Mesenchymal stem cell (in vitro differentiated cells and primary cell): ENCODE measurements at regions not wholly inside any gene's neighbourhood (a gene's known extent, or its start where the extent isn't known, plus 50 kb on each side); places are given as distances from the start of the nearest gene placed in this dataset.

Source experiments
- DNase-seq: peaks from one replicate; pipeline ENCODE4 v3.0.0-alpha.2; 2013
- H2AFZ ChIP-seq: one replicate; pipeline ENCODE4 v1.6.1; 2013; ENCODE audit warnings: low read depth, mild to moderate bottlenecking, control low read depth, inconsistent platforms, low read length, moderate library complexity
- H2AK5ac ChIP-seq: 2 replicates; pipeline ENCODE4 v1.6.1; 2013; ENCODE audit warnings: low read length, moderate library complexity, mild to moderate bottlenecking, inconsistent platforms; ENCODE audit not compliant: severe bottlenecking
- H2BK120ac ChIP-seq: one replicate; pipeline ENCODE4 v1.6.1; 2013; ENCODE audit warnings: low read depth, mild to moderate bottlenecking, inconsistent platforms, low read length, moderate library complexity
- H2BK12ac ChIP-seq, 2 experiments: one replicate each; pipeline ENCODE4 v1.6.1; 2013; ENCODE audit warnings: inconsistent platforms in 2 of 2, low read length in 2 of 2, mild to moderate bottlenecking in 2 of 2, moderate library complexity in 2 of 2, control low read depth in 1 of 2
- H2BK15ac ChIP-seq: one replicate; pipeline ENCODE4 v1.6.1; 2013; ENCODE audit warnings: mild to moderate bottlenecking, low read depth, inconsistent platforms; ENCODE audit not compliant: poor library complexity, severe bottlenecking
- H2BK5ac ChIP-seq: 2 replicates; pipeline ENCODE4 v1.6.1; 2013; ENCODE audit warnings: low read depth, mild to moderate bottlenecking, low read length, control low read depth, inconsistent platforms; ENCODE audit not compliant: poor library complexity, severe bottlenecking
- H3K14ac ChIP-seq, 2 experiments: one replicate each; pipeline ENCODE4 v1.6.1; 2013; ENCODE audit warnings: inconsistent platforms in 2 of 2, low read length in 2 of 2, control low read depth in 1 of 2, mild to moderate bottlenecking in 1 of 2, moderate library complexity in 1 of 2
- H3K18ac ChIP-seq, 2 experiments: one replicate each; pipeline ENCODE4 v1.6.1; 2013; ENCODE audit warnings: inconsistent platforms in 2 of 2, low read length in 2 of 2, control low read depth in 1 of 2, low read depth in 1 of 2, mild to moderate bottlenecking in 1 of 2
- H3K23ac ChIP-seq, 2 experiments: one replicate each; pipeline ENCODE4 v1.6.1; 2013; ENCODE audit warnings: inconsistent platforms in 2 of 2, low read length in 2 of 2, mild to moderate bottlenecking in 2 of 2, moderate library complexity in 2 of 2, control low read depth in 1 of 2
- H3K27ac ChIP-seq: 2 replicates; pipeline ENCODE4 v1.5.1; 2013; ENCODE audit warnings: mild to moderate bottlenecking, moderate library complexity, low read length, control low read depth, inconsistent platforms; ENCODE audit not compliant: poor library complexity, severe bottlenecking
- H3K27me3 ChIP-seq, 2 experiments: 2 replicates each; pipeline versions ENCODE4 v1.6.1 to v1.7.0; 2013; ENCODE audit warnings: low read length in 2 of 2, mild to moderate bottlenecking in 2 of 2, moderate library complexity in 2 of 2, control low read depth in 1 of 2, inconsistent platforms in 1 of 2; ENCODE audit not compliant: control insufficient read depth in 1 of 2, insufficient read depth in 1 of 2
- H3K36me3 ChIP-seq, 2 experiments: 2 replicates each; pipeline versions ENCODE4 v1.6.1 to v1.7.0; 2013; ENCODE audit warnings: low read length in 2 of 2, control low read depth in 1 of 2, inconsistent platforms in 1 of 2, low read depth in 1 of 2, mild to moderate bottlenecking in 1 of 2; ENCODE audit not compliant: insufficient read depth in 2 of 2, control insufficient read depth in 1 of 2
- H3K4ac ChIP-seq, 2 experiments: one replicate each; pipeline ENCODE4 v1.6.1; 2013; ENCODE audit warnings: inconsistent platforms in 2 of 2, low read length in 2 of 2, mild to moderate bottlenecking in 2 of 2, moderate library complexity in 2 of 2, control low read depth in 1 of 2, low read depth in 1 of 2
- H3K4me1 ChIP-seq: 2 replicates; pipeline ENCODE4 v1.6.1; 2013; ENCODE audit warnings: low read depth, low read length, control low read depth; ENCODE audit not compliant: control insufficient read depth, insufficient read depth
- H3K4me2 ChIP-seq: 2 replicates; pipeline ENCODE4 v1.6.1; 2013; ENCODE audit warnings: low read length, mild to moderate bottlenecking, inconsistent platforms; ENCODE audit not compliant: poor library complexity, severe bottlenecking
- H3K4me3 ChIP-seq, 2 experiments: 2 replicates each; pipeline versions ENCODE4 v1.5.1 to v1.7.0; 2013; ENCODE audit warnings: low read length in 2 of 2, mild to moderate bottlenecking in 2 of 2, control low read depth in 1 of 2, low read depth in 1 of 2; ENCODE audit not compliant: insufficient read depth in 1 of 2
- H3K79me1 ChIP-seq: replicated peaks from 2 replicates; pipeline ENCODE4 v1.6.1; 2013; ENCODE audit warnings: mild to moderate bottlenecking, control low read depth, low read length, inconsistent platforms; ENCODE audit not compliant: poor library complexity, severe bottlenecking
- H3K9ac ChIP-seq: 2 replicates; pipeline ENCODE4 v1.7.0; 2013; ENCODE audit warnings: mild to moderate bottlenecking, low read length, moderate library complexity
- H3K9me3 ChIP-seq: 2 replicates; pipeline ENCODE4 v1.7.0; 2013; ENCODE audit warnings: mild to moderate bottlenecking, low read length; ENCODE audit not compliant: control insufficient read depth
- H4K8ac ChIP-seq: one replicate; pipeline ENCODE4 v1.6.1; 2013; ENCODE audit warnings: inconsistent platforms, mild to moderate bottlenecking, low read length, moderate library complexity
- H4K91ac ChIP-seq: one replicate; pipeline ENCODE4 v1.6.1; 2013; ENCODE audit warnings: mild to moderate bottlenecking, low read length, inconsistent platforms
- WGBS: methylation state at CpG from one replicate; pipeline ENCODE4 v1.1.7; 2013; ENCODE audit warnings: mixed read lengths; 5-methylcytosine and 5-hydroxymethylcytosine counted together

DNA sequence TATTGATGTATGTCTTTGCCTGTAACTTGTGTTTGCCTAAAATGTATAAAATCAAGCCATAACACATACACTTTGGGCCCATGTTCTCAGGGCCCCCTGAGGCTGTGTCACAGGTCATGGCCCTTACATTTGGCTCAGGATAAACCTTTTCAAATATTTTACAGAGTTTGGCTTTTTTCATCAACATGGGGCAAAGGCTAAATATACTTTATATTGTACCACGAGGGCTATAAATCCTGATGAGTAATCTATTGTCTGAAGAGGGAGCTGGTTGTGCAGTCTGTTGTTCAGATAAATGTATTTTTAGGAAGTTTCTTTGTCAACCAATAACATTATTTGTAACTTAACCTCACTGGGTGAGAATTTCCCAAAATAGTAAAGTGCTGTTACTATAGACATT, 404.6 kb upstream of the DDI1 start:
- no peak overlapping the region for H2BK15ac ChIP-seq
- no peak overlapping the region for H3K4me3 ChIP-seq
- no peak overlapping the region for H2AK5ac ChIP-seq
- H4K8ac ChIP-seq = no peak overlapping the region
- H2BK5ac ChIP-seq = no peak overlapping the region
- no peak overlapping the region for H3K23ac ChIP-seq
- H3K9me3 ChIP-seq = no peaks in the 10 kb centered on the region
- H3K9ac ChIP-seq = no peak overlapping the region
- no peak for DNase-seq
- no peaks in the 10 kb centered on the region for H3K27me3 ChIP-seq
- H3K18ac ChIP-seq = no peak overlapping the region
- H3K4ac ChIP-seq = no peak overlapping the region
- H3K79me1 ChIP-seq = no peaks in the 10 kb centered on the region
- H4K91ac ChIP-seq = no peak overlapping the region
- no peak overlapping the region for H3K27ac ChIP-seq
- H2AFZ ChIP-seq = no peak overlapping the region
- H2BK12ac ChIP-seq = no peak overlapping the region
- H2BK120ac ChIP-seq = no peak overlapping the region
- H3K36me3 ChIP-seq = no peaks in the 10 kb centered on the region
- peaks cover 1% of the 10 kb centered on the region for H3K4me1 ChIP-seq
- WGBS = no CpG with 5 or more reads among the region's 1 CpG
- no peak overlapping the region for H3K4me2 ChIP-seq
- H3K14ac ChIP-seq = no peak overlapping the region

DNA sequence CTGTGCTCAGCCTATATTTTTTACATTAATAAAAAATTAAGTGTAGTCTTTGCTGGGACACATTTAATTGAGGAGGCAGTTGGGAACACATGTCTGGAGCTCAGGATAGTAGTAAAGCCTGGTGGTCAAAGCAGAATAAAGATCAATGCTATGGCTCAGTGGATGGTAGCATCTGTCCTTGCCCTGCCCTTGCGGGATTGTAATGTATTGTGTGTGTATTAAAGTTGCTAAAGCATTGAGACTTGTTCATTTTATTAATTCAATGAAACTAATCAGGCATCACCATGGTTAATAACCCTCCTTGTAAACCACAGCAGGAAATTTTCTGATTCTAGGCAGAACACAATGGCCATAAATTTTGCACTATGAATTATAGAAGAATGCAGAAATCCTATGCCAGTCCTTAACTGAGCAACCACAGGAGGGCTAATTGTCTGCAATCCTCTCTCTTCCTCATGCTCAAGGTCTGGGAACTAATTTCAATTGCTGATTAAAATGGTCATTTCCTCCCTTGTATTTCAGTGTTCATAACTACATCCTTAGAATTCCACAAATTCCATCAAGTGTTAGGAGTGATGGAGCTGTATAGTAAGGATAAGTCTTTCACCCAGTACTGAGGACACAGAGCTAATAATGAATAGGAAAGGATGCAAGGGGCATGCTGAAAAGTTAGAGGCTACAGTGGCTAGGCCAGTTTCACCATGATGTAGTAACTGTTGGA, 403.2 kb upstream of the DDI1 start:
- H2BK120ac ChIP-seq = no peak overlapping the region
- H2BK5ac ChIP-seq = no peak overlapping the region
- H3K18ac ChIP-seq = no peak overlapping the region
- H3K9ac ChIP-seq = no peak overlapping the region
- H3K4me2 ChIP-seq = no peak overlapping the region
- no peak overlapping the region for H2AK5ac ChIP-seq
- H4K8ac ChIP-seq = no peak overlapping the region
- no peak overlapping the region for H3K23ac ChIP-seq
- peaks cover 1% of the 10 kb centered on the region for H3K4me1 ChIP-seq
- no peak overlapping the region for H2BK15ac ChIP-seq
- no peak overlapping the region for H3K14ac ChIP-seq
- WGBS = no CpG with 5 or more reads among the region's 1 CpG
- H3K27me3 ChIP-seq = no peaks in the 10 kb centered on the region
- no peak overlapping the region for H3K27ac ChIP-seq
- H3K36me3 ChIP-seq = no peaks in the 10 kb centered on the region
- no peak overlapping the region for H4K91ac ChIP-seq
- DNase-seq = peak; percentile 35
- H3K4me3 ChIP-seq = no peak overlapping the region
- no peaks in the 10 kb centered on the region for H3K9me3 ChIP-seq
- H3K4ac ChIP-seq = no peak overlapping the region
- H3K79me1 ChIP-seq = no peaks in the 10 kb centered on the region
- no peak overlapping the region for H2AFZ ChIP-seq
- H2BK12ac ChIP-seq = no peak overlapping the region

DNA sequence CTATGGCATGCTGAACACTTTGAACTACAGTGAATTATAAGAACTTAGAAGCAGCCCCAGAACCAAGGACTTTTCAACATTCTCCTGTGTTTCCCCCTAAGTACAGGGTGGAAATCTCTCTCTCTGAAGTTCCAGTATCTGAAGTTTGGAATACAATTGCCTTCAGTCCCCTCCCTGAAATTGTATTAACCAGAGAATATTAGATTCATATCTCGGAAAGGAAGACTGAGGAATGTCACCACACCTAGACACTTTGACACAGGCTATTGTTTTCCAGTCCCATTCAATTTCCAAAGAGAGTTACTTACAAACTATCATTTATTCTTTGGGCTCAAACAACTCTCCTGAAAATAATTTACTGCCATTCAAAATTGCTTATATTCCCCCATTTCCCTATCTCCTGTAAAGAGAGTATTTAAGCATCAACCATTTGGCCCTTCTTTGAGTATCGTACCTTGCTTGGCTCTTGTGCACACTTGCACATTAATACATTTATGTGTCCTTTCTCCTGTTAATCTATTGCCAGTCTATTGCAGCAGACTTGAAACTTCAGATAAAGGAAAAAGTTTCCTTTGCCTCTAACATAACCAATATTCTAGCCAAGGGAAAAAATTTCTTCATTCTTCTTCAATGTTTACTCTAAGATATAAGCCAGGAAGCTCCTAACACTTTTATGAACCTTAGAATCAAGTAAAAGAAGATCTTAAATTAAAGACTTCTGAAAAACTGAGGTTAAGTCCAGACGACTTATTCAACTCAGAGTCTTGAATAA, 402.4 kb upstream of the DDI1 start:
- no peak overlapping the region for H2AK5ac ChIP-seq
- peaks cover 1% of the 10 kb centered on the region for H3K4me1 ChIP-seq
- no peak for DNase-seq
- H2BK15ac ChIP-seq = no peak overlapping the region
- H2AFZ ChIP-seq = no peak overlapping the region
- H3K9me3 ChIP-seq = no peaks in the 10 kb centered on the region
- no peak overlapping the region for H2BK5ac ChIP-seq
- no peak overlapping the region for H3K9ac ChIP-seq
- no peak overlapping the region for H3K4me3 ChIP-seq
- no peak overlapping the region for H3K4me2 ChIP-seq
- H2BK12ac ChIP-seq = no peak overlapping the region
- H3K14ac ChIP-seq = no peak overlapping the region
- no peaks in the 10 kb centered on the region for H3K79me1 ChIP-seq
- H3K27ac ChIP-seq = peak overlapping the region; percentile 26
- H2BK120ac ChIP-seq = no peak overlapping the region
- no peak overlapping the region for H3K4ac ChIP-seq
- H3K36me3 ChIP-seq = no peaks in the 10 kb centered on the region
- H3K18ac ChIP-seq = no peak overlapping the region
- no peak overlapping the region for H4K91ac ChIP-seq
- H3K23ac ChIP-seq = no peak overlapping the region
- no peaks in the 10 kb centered on the region for H3K27me3 ChIP-seq
- 98% methylated on average over 2 of the region's 3 CpGs for WGBS
- no peak overlapping the region for H4K8ac ChIP-seq

DNA sequence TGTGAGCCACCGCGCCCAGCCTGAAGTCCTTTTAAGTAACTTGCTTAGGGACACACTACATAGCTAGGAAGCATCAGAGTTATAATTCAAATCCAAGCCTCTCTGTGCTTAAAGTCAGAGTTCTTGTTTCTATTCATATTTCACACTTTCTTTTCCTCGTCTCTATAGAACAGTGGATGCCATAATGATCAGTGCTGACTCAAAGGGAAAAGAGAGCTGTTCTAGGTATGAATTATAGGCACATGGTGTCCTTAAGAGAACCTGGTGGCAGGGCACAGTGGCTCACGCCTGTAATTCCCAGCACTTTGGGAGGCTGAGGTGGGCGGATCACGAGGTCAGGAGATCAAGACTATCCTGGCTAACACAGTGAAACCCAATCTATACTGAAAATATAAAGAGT, 400.2 kb upstream of the DDI1 start:
- no peak overlapping the region for H3K27ac ChIP-seq
- whole genome bisulfite sequencing = 96% methylated on average over 3 of the region's 6 CpGs
- no peak overlapping the region for H3K4ac ChIP-seq
- H3K4me3 ChIP-seq = no peak overlapping the region
- no peak overlapping the region for H2BK5ac ChIP-seq
- H2AFZ ChIP-seq = no peak overlapping the region
- peaks cover 1% of the 10 kb centered on the region for H3K4me1 ChIP-seq
- no peak overlapping the region for H4K8ac ChIP-seq
- no peak overlapping the region for H2BK15ac ChIP-seq
- no peak for DNase-seq
- no peak overlapping the region for H3K18ac ChIP-seq
- no peak overlapping the region for H3K23ac ChIP-seq
- H3K79me1 ChIP-seq = no peaks in the 10 kb centered on the region
- no peak overlapping the region for H2BK120ac ChIP-seq
- H3K36me3 ChIP-seq = no peaks in the 10 kb centered on the region
- no peak overlapping the region for H3K4me2 ChIP-seq
- no peak overlapping the region for H3K9ac ChIP-seq
- H2AK5ac ChIP-seq = no peak overlapping the region
- H4K91ac ChIP-seq = no peak overlapping the region
- no peak overlapping the region for H2BK12ac ChIP-seq
- no peaks in the 10 kb centered on the region for H3K27me3 ChIP-seq
- H3K14ac ChIP-seq = no peak overlapping the region
- H3K9me3 ChIP-seq = no peaks in the 10 kb centered on the region
